ENCODE measurements at regions not wholly inside any gene's neighbourhood (a gene's known extent, or its start where the extent isn't known, plus 50 kb on each side); places are given as distances from the start of the nearest gene placed in this dataset.

DNA sequence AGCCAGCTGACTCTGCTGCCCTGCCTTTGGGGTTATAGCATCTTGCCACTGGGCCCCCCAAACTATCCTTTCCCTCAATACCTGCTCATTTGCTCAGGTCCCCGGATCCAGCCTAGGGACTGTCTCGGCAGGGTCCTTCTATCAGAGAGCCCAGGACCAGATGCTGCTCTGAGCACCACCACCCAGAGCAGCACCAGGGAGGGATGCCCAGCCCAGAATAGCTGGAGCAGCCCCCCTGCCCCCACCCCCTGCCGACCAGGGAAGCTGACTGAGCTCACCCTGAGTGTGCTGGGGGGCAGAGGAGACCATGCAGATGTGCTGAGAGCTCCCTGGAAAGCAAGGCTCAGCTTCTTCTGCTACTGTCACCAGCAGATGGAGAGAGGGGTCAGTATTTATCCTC, 103.6 kb upstream of the IGSF1 start:
- TF ChIP-seq POLR2AphosphoS5 (IDR thresholded peaks at IDR 0.05; ENCODE audit: low read depth, low read length) (no peak), TCF7L2 (IDR thresholded peaks at IDR 0.05; ENCODE audit: low read depth, low read length) (no peak), CTCF (IDR thresholded peaks at IDR 0.05) (no peak), SIN3A (IDR thresholded peaks at IDR 0.05; ENCODE audit: borderline replicate concordance, insufficient read depth, low read depth, low read length) (no peak)
- TF ChIP-seq, protein P1, sequence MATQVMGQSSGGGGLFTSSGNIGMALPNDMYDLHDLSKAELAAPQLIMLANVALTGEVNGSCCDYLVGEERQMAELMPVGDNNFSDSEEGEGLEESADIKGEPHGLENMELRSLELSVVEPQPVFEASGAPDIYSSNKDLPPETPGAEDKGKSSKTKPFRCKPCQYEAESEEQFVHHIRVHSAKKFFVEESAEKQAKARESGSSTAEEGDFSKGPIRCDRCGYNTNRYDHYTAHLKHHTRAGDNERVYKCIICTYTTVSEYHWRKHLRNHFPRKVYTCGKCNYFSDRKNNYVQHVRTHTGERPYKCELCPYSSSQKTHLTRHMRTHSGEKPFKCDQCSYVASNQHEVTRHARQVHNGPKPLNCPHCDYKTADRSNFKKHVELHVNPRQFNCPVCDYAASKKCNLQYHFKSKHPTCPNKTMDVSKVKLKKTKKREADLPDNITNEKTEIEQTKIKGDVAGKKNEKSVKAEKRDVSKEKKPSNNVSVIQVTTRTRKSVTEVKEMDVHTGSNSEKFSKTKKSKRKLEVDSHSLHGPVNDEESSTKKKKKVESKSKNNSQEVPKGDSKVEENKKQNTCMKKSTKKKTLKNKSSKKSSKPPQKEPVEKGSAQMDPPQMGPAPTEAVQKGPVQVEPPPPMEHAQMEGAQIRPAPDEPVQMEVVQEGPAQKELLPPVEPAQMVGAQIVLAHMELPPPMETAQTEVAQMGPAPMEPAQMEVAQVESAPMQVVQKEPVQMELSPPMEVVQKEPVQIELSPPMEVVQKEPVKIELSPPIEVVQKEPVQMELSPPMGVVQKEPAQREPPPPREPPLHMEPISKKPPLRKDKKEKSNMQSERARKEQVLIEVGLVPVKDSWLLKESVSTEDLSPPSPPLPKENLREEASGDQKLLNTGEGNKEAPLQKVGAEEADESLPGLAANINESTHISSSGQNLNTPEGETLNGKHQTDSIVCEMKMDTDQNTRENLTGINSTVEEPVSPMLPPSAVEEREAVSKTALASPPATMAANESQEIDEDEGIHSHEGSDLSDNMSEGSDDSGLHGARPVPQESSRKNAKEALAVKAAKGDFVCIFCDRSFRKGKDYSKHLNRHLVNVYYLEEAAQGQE (IDR thresholded peaks at IDR 0.05; ENCODE audit: insufficient read depth in 1 of 2, low read depth in 2 of 2, low read length in 1 of 2) = no peak
- BruUV-seq (replicated peaks) = no TSS peak
- POLR2A ChIA-PET = no interaction called here

GRCh38 chrX:131393426-131393825, 104.3 kb upstream of the IGSF1 start:
- H3K27me3 ChIP-seq (ENCODE audit: control insufficient read depth, insufficient read depth, low read length) = no peaks in the 10 kb centered on the region
- DNase-seq (ENCODE audit: low read depth, low spot score) (no peak), ATAC-seq (no peak)
- H3K4me1 ChIP-seq (ENCODE audit: control insufficient read depth, insufficient read depth, low read length) = no peaks in the 10 kb centered on the region
- H3K9me3 ChIP-seq (ENCODE audit: control insufficient read depth, insufficient read depth, low read depth, low read length) = no peaks in the 10 kb centered on the region
- TF ChIP-seq CTCF (IDR thresholded peaks at IDR 0.05) (no peak), SIN3A (IDR thresholded peaks at IDR 0.05; ENCODE audit: borderline replicate concordance, insufficient read depth, low read depth, low read length) (no peak), POLR2AphosphoS5 (IDR thresholded peaks at IDR 0.05; ENCODE audit: low read depth, low read length) (no peak), TCF7L2 (IDR thresholded peaks at IDR 0.05; ENCODE audit: low read depth, low read length) (no peak)
- intact Hi-C loops (cut with micrococcal nuclease; ENCODE audit: unreplicated experiment) = no loop called here
- in situ Hi-C loops (cut with HindIII; ENCODE audit: low pct_unique_long_range_greater_than_20kb, low sequenced_read_pairs) = no loop called here
- ChIA-PET POLR2A (no interaction called here), CTCF (interaction anchor here (0.6 kb wide), 1 partner anchor 341 kb away, joined by 3 read pairs; no protein-coding TSS in a partner anchor)
- H3K36me3 ChIP-seq (ENCODE audit: control insufficient read depth, insufficient read depth, low read length) = no peaks in the 10 kb centered on the region
- no peak overlapping the region for H3K4me3 ChIP-seq (ENCODE audit: low read depth in 2 of 2, low read length in 2 of 2)
- no peak overlapping the region for H3K27ac ChIP-seq (ENCODE audit: low read length)
- no TSS peak for BruUV-seq (replicated peaks)

More for the DNA sequence above, 103.6 kb upstream of the IGSF1 start:
- no peak overlapping the region for H3K4me3 ChIP-seq (ENCODE audit: low read depth in 2 of 2, low read length in 2 of 2)
- no peaks in the 10 kb centered on the region for H3K9me3 ChIP-seq (ENCODE audit: control insufficient read depth, insufficient read depth, low read depth, low read length)
- H3K36me3 ChIP-seq (ENCODE audit: control insufficient read depth, insufficient read depth, low read length) = no peaks in the 10 kb centered on the region
- intact Hi-C loops (cut with micrococcal nuclease; ENCODE audit: unreplicated experiment) (no loop called here), in situ Hi-C loops (cut with HindIII; ENCODE audit: low pct_unique_long_range_greater_than_20kb, low sequenced_read_pairs) (no loop called here)
- H3K27ac ChIP-seq (ENCODE audit: low read length) = no peak overlapping the region
- no peaks in the 10 kb centered on the region for H3K27me3 ChIP-seq (ENCODE audit: control insufficient read depth, insufficient read depth, low read length)
- ATAC-seq = no peak
- H3K4me1 ChIP-seq (ENCODE audit: control insufficient read depth, insufficient read depth, low read length) = no peaks in the 10 kb centered on the region
- CTCF ChIA-PET = no interaction called here
- DNase-seq (ENCODE audit: low read depth, low spot score) = no peak
